Esophagus muscularis mucosa (tissue), 4 donors: ENCODE measurements at regions not wholly inside any gene's neighbourhood (a gene's known extent, or its start where the extent isn't known, plus 50 kb on each side); places are given as distances from the start of the nearest gene placed in this dataset.
"Not testable (repeated sequence)": the region's sequence is repeated elsewhere in the genome, so short reads cannot be mapped to it uniquely, and the experiment has no call there.

Experiments used
- DNase-seq: peaks from one replicate; pipeline ENCODE4 v3.0.0-alpha.2; 2017; ENCODE audit errors: extremely low spot score
- H3K27ac ChIP-seq, 4 donors: fragments of 200-600 bp; sonication (generic); replicated peaks in 1 of 4; 1 replicate in 3 of 4; 2 replicates in 1 of 4; pipeline ENCODE4 v1.5.1; 2016 to 2019; ENCODE audit warnings: mild to moderate bottlenecking in 1 of 4
- H3K27me3 ChIP-seq, 4 donors: fragments of 200-600 bp; sonication (generic); one replicate each; pipeline versions ENCODE4 v1.5.1 to v1.6.0; 2016 to 2019
- H3K36me3 ChIP-seq, 4 donors: fragments of 200-600 bp; sonication (generic); one replicate each; pipeline ENCODE4 v1.5.1; 2016 to 2019
- H3K4me1 ChIP-seq, 4 donors: fragments of 200-600 bp; sonication (generic); one replicate each; pipeline ENCODE4 v1.5.1; 2016 to 2019
- H3K4me3 ChIP-seq, 4 donors: fragments of 200-600 bp; sonication (generic); 1 replicate in 2 of 4; 2 replicates in 2 of 4; pipeline ENCODE4 v1.5.1; 2016 to 2019; ENCODE audit warnings: mild to moderate bottlenecking in 4 of 4, moderate library complexity in 1 of 4
- H3K9me3 ChIP-seq, 4 donors: fragments of 200-600 bp; sonication (generic); 1 replicate in 3 of 4; 2 replicates in 1 of 4; pipeline ENCODE4 v1.5.1; 2016 to 2019
- EP300 ChIP-seq: sonication (generic); formaldehyde crosslinking; IDR thresholded peaks from one replicate; pipeline ENCODE4 v1.6.1; 2017; ENCODE audit warnings: antibody characterized with exemption
- POLR2A ChIP-seq: fragments of 450-650 bp; IDR thresholded peaks from one replicate; pipeline ENCODE4 v1.6.1; 2017; ENCODE audit warnings: antibody characterized with exemption, moderate library complexity, mild to moderate bottlenecking, low read depth
- POLR2AphosphoS5 ChIP-seq, 2 donors: sonication (generic); formaldehyde crosslinking; IDR thresholded peaks; one replicate each; pipeline ENCODE4 v1.6.1; 2017; ENCODE audit warnings: antibody characterized with exemption in 2 of 2
- WGBS: methylation state at CpG from one replicate; pipeline ENCODE4 v1.1.5; 2018; 5-methylcytosine and 5-hydroxymethylcytosine counted together
- intact Hi-C: fragments of 100-400 bp; cut with DNase I; formaldehyde crosslinking; loops from one replicate; pipeline ENCODE4 v1.15.1; 2023
- TF ChIP-seq, protein P1 (sequence below), 3 experiments: fragments of 200-600 bp in 2 of 3; fragments of 450-650 bp in 1 of 3; sonication (generic) in 2 of 3; IDR thresholded peaks; one replicate each; pipeline ENCODE4 v1.5.1; 2017 to 2019; ENCODE audit warnings: antibody characterized with exemption in 3 of 3, mild to moderate bottlenecking in 2 of 3, moderate library complexity in 1 of 3

DNA sequence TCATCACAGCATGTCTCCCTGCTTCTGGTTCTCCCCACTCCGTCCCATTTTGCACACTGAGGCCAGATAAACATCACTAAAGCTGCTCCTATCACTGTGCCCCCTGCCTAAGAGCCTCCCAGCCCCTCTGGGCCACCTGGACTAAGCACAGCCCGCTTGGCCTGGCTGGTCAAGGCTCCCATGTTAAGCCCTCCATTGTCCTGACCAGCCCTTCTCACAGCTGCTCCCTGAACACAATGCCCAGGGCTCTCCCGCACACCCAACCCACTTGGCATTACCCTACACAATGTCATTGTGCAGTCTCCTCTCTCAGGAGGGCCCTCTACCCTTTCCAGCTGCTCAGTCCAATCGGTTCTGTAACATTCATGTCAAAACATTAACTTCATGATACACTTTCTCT is 133.4 kb downstream of the NUFIP1 start:
- Histone ChIP-seq H3K27ac (peak overlapping the region; percentile 80 to 87 (median 82)), H3K4me1 (peaks cover 14 to 49% (median 46%) of the 10 kb centered on the region in 4 donors), H3K4me3 (no peak overlapping the region), H3K27me3 (no peaks in the 10 kb centered on the region), H3K36me3 (no peaks in the 10 kb centered on the region), H3K9me3 (no peaks in the 10 kb centered on the region)
- TF ChIP-seq POLR2A, result no peak
- intact Hi-C loops, result no loop called here
- whole genome bisulfite sequencing, result 82% methylated on average over 4 of the region's 4 CpGs
- no peak for DNase-seq

DNA sequence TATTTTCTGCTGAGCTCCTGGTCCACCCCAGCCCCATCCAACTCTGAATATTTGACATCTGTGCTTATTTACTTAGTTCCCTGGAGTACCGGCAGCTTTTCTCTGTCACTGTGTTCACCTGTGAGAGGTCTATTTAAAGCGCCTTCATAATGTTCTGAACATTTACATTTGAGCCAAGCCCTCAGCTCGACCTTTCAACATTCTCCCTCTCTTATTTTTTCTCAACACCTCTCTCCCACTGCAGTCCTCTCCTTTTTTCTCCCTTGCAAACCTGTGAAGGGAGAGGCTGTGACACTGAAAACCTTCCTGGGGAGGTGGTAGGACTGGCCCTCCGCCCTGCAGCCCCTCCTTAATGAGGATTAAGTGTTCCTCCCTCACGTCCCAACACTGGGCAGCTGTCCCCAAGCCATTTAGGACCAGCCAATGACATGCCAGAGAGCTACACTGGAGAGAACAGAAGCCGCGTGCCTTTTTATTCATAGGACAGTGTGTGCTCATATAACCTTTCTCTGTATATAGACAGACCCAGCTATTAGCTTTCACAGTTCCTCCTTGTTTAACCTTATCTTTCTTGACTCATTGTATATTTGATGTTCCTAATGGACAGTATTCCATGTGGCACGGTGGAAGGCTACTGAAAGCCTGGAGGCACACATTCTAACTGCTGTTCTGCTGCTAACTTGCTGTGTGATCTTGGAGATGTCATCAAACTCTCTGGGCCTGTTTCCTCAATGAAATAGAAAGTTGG is 134.8 kb downstream of the NUFIP1 start:
- intact Hi-C loops, result no loop called here
- 37% methylated on average over 8 of the region's 8 CpGs for WGBS
- H3K4me1 ChIP-seq, result peaks cover 19 to 63% (median 58%) of the 10 kb centered on the region in 4 donors
- H3K4me3 ChIP-seq, result no peak overlapping the region
- H3K27me3 ChIP-seq, result no peaks in the 10 kb centered on the region
- H3K27ac ChIP-seq, result peak overlapping the region; percentile 80 to 87 (median 82)
- H3K9me3 ChIP-seq, result no peaks in the 10 kb centered on the region
- TF ChIP-seq POLR2AphosphoS5 (IDR thresholded peaks at IDR 0.05), result peak; percentile 85 to 94
- TF ChIP-seq POLR2A, result no peak
- TF ChIP-seq EP300, result peak; percentile 93
- H3K36me3 ChIP-seq, result no peaks in the 10 kb centered on the region
- no peak for DNase-seq

DNA sequence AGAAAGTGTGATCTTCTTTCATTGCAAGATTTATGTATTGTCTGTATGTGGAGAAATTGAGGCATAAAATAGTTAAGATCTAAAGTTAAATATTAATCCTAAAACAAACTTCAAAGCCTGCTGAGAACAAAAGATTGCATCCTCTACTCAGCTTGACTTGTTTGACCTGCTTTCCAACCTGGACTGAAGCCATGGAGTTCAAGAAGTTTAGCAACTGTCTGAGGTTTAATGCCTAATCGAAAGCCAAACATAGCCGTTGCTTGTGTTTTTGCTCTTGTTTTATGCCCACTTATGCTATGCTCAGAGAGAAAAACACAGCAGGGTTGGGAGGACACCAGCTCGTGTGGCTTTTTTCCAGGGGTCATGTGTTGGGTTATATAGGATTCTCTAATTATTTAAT is 135.6 kb downstream of the NUFIP1 start:
- Histone ChIP-seq H3K9me3 (no peaks in the 10 kb centered on the region), H3K36me3 (no peaks in the 10 kb centered on the region), H3K4me1 (peaks cover 24 to 72% (median 66%) of the 10 kb centered on the region in 4 donors), H3K4me3 (no peak overlapping the region), H3K27me3 (no peaks in the 10 kb centered on the region), H3K27ac (peak overlapping the region; percentile 80 to 87 (median 82))
- 60% methylated on average over 3 of the region's 3 CpGs for WGBS
- intact Hi-C loops, result no loop called here
- TF ChIP-seq POLR2AphosphoS5 (IDR thresholded peaks at IDR 0.05), result no peak
- no peak for TF ChIP-seq EP300
- no peak for TF ChIP-seq POLR2A
- TF ChIP-seq, protein P1, sequence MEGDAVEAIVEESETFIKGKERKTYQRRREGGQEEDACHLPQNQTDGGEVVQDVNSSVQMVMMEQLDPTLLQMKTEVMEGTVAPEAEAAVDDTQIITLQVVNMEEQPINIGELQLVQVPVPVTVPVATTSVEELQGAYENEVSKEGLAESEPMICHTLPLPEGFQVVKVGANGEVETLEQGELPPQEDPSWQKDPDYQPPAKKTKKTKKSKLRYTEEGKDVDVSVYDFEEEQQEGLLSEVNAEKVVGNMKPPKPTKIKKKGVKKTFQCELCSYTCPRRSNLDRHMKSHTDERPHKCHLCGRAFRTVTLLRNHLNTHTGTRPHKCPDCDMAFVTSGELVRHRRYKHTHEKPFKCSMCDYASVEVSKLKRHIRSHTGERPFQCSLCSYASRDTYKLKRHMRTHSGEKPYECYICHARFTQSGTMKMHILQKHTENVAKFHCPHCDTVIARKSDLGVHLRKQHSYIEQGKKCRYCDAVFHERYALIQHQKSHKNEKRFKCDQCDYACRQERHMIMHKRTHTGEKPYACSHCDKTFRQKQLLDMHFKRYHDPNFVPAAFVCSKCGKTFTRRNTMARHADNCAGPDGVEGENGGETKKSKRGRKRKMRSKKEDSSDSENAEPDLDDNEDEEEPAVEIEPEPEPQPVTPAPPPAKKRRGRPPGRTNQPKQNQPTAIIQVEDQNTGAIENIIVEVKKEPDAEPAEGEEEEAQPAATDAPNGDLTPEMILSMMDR (IDR thresholded peaks at IDR 0.05), result no peak
- no peak for DNase-seq

DNA sequence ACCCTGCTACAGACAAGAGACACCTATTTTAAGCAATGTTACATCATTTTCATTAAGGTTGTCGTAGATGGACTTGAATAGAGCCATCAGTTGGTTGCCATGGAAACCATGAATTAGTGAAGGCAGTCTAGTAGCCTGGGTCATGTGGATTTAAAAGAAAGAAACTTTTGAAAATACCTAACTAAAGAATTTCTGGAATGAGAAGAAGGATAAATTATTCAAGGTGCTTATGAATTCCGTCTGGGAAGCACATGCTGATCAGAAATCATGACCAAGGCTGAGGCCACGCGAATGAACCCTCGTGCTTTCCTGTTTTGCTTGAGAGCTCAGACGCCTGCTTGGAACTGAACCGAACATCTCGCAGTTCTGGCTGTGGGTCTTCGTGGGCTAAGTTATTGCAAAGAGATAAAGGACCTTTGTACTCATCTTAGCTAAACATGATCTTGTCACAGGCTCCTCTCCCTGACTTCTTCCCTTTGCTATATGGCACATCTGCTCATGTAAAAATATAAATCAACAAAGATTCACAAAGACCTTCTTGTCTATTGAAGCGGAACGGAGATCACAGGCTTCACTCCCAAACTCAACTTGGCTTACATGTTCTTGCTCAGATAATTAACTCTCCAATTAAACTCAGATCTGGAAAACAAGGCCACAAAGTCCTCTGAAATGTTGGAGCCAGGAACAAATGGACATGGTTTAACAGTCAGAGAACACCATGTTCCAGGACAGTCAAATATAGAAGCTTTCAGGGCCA is 140.2 kb downstream of the NUFIP1 start:
- Histone ChIP-seq H3K36me3 (no peaks in the 10 kb centered on the region), H3K4me3 (no peak overlapping the region), H3K27me3 (no peaks in the 10 kb centered on the region), H3K27ac (peak overlapping the region; percentile 71 to 87 (median 81)), H3K4me1 (peaks cover 18 to 63% (median 54%) of the 10 kb centered on the region in 4 donors), H3K9me3 (no peaks in the 10 kb centered on the region)
- 71% methylated on average over 11 of the region's 11 CpGs for WGBS
- TF ChIP-seq POLR2AphosphoS5 (IDR thresholded peaks at IDR 0.05) (peak; percentile 49 to 71), EP300 (peak; percentile 85)
- TF ChIP-seq, protein P1 (IDR thresholded peaks at IDR 0.05), result no peak
- DNase-seq, result no peak
- intact Hi-C loops, result no loop called here

DNA sequence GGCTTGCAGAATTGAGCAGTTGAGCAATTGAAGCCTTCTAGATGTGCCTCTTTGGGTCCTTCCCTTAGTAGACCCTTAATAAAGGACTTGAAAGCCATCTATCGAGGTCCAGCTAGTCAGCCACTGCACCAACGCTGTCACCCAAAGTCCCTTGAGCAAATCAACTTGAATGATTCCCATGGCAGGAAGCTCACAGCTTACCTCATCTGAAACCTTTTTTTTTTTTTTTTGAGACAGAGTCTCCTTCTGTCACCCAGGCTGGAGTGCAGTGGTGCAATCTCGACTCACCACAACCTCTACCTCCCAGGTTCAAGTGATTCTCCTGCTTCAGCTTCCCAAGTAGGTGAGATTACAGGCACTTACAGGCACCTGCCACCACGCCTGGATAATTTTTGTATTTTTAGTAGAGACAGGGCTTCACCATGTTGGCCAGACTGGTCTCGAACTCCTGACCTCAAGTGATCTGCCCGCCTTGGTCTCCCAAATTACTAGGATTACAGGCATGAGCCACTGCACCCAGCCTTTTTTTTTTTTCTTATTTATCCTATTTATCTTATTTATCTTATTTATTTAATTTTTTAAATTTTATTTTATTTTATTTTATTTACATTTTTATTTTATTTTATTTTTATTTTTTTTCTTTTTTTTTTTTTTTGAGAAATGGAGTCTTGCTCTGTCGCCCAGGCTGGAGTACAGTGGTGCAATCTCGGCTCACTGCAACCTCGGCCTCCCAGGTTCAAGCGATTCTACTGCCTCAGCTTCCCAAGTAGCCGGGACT is 143.8 kb downstream of the NUFIP1 start:
- H3K27ac ChIP-seq, H3K4me3 ChIP-seq, DNase-seq, intact Hi-C loops, H3K27me3 ChIP-seq, H3K9me3 ChIP-seq, H3K36me3 ChIP-seq: not testable (repeated sequence)
- H3K4me1 ChIP-seq, result peaks cover 10 to 41% (median 27%) of the 10 kb centered on the region in 4 donors
- WGBS, result 81% methylated on average over 11 of the region's 11 CpGs

DNA sequence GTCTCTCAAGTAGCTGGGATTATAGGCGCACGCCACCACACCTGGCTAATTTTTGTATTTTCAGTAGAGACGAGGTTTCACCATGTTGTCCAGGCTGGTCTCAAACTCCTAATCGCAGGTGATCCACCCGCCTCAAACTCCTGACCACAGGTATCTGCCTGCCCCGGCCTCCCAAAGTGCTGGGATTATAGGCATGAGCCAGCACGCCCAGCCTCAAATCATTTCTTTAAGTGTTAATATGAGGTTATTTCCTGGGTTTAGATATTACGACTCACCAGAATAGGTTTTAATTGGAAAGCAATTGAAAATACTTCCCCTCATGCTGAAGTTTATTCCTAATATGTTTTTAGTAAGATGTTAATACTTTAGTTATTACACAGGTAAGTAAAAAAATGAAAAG is 144.5 kb downstream of the NUFIP1 start:
- 94% methylated on average over 8 of the region's 8 CpGs for WGBS
- intact Hi-C loops, result no loop called here
- no peak for TF ChIP-seq EP300
- no peak for TF ChIP-seq POLR2AphosphoS5 (IDR thresholded peaks at IDR 0.05)
- TF ChIP-seq, protein P1 (IDR thresholded peaks at IDR 0.05), result no peak
- no peak for TF ChIP-seq POLR2A
- no peak overlapping the region for H3K4me3 ChIP-seq
- no peak for DNase-seq
- no peaks in the 10 kb centered on the region for H3K9me3 ChIP-seq
- no peak overlapping the region for H3K27ac ChIP-seq
- H3K36me3 ChIP-seq, result no peaks in the 10 kb centered on the region
- peaks cover 8 to 41% (median 25%) of the 10 kb centered on the region in 4 donors for H3K4me1 ChIP-seq
- no peaks in the 10 kb centered on the region for H3K27me3 ChIP-seq
